ENCODE measurements at regions not wholly inside any gene's neighbourhood (a gene's known extent, or its start where the extent isn't known, plus 50 kb on each side); places are given as distances from the start of the nearest gene placed in this dataset.

DNA sequence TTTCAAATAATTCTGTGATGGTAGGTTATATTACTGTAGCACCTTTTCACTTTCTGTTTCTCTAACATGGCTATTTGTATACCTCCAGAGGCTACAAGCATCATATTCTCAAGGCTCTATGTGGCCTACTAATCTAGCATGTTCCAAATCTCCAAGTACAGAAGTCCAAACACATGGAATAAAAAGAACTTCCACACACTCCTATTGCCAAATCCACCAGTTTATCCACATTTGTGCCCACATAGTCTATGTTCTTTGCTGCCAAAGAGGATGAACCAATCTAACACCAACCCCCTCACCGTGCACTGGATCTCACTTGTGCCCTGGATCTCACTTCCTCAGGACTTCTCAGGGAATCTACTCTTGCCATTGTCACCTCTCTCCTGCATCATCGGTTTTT is 247.3 kb upstream of the RBBP8 start:
- ChIA-PET POLR2A (no interaction called here), CTCF (no interaction called here)
- no peak overlapping the region for H3K27ac ChIP-seq (ENCODE audit: low read depth, low read length)
- TF ChIP-seq CTCF (IDR thresholded peaks at IDR 0.05; ENCODE audit: low read depth, low read length): no peak
- DNase-seq (ENCODE audit: low read depth, low spot score): no peak
- H3K9me3 ChIP-seq (ENCODE audit: control insufficient read depth, insufficient read depth, low read length): peaks cover 10% of the 10 kb centered on the region
- H3K4me3 ChIP-seq (ENCODE audit: low read depth, low read length): no peak overlapping the region
- no peaks in the 10 kb centered on the region for H3K27me3 ChIP-seq (ENCODE audit: control insufficient read depth, insufficient read depth, low read length)

DNA sequence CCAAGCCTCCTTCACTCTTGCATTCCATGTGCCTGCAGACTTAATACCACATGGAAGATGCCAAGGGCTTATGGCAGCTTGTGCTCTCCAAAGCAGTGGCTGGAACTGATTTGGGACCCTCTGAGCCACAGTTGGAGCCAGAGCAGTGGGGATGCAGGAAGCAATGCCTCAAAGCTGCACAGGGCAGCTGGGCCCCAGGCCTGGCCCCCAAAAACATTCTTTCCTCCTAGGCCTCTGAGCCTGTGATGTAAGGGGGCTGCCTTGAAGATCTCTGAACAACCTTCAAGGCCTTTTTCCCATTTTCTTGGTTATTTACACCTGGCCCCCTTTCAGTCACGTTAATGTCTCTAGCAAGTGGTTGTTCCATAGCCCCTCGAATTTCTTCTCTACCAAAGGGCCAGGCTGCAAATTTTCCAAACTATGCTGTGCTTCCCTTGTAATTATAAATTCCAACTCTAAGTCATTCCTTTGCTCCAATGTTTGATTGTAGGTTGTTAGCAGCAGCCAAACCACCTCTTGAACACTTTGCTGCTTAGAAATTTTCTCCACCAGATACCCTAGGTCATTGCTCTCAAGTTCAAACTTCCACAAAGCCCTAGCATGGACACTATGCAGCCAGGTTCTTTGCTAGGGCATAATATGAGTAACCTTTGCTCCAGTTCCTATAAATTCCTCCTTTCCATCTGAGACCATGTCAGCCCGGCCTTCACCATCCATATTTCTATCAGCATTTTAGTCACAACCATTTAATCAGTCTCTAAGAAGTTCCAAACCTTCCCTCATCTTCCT is 245.0 kb upstream of the RBBP8 start:
- no peak for TF ChIP-seq CTCF (IDR thresholded peaks at IDR 0.05; ENCODE audit: low read depth, low read length)
- no peak overlapping the region for H3K27ac ChIP-seq (ENCODE audit: low read depth, low read length)
- CTCF ChIA-PET: no interaction called here
- H3K9me3 ChIP-seq (ENCODE audit: control insufficient read depth, insufficient read depth, low read length): peaks cover 10% of the 10 kb centered on the region
- no peak overlapping the region for H3K4me3 ChIP-seq (ENCODE audit: low read depth, low read length)
- H3K27me3 ChIP-seq (ENCODE audit: control insufficient read depth, insufficient read depth, low read length): no peaks in the 10 kb centered on the region
- DNase-seq (ENCODE audit: low read depth, low spot score): no peak
- POLR2A ChIA-PET: no interaction called here

- CTCF ChIA-PET: no interaction called here
- Histone ChIP-seq H3K27me3 (ENCODE audit: control insufficient read depth, insufficient read depth, low read length) (no peaks in the 10 kb centered on the region), H3K9me3 (ENCODE audit: control insufficient read depth, insufficient read depth, low read length) (peaks cover 10% of the 10 kb centered on the region), H3K4me3 (ENCODE audit: low read depth, low read length) (no peak overlapping the region), H3K27ac (ENCODE audit: low read depth, low read length) (no peak overlapping the region)
- no peak for DNase-seq (ENCODE audit: low read depth, low spot score)
- TF ChIP-seq CTCF (IDR thresholded peaks at IDR 0.05; ENCODE audit: low read depth, low read length): no peak
- POLR2A ChIA-PET: no interaction called here
These were observed 244.1 kb upstream of the RBBP8 start for GRCh38 chr18:22688877-22689496.

GRCh38 chr18:22689712-22690111 is 243.4 kb upstream of the RBBP8 start:
- Histone ChIP-seq H3K9me3 (ENCODE audit: control insufficient read depth, insufficient read depth, low read length) (peaks cover 10% of the 10 kb centered on the region), H3K27ac (ENCODE audit: low read depth, low read length) (no peak overlapping the region), H3K27me3 (ENCODE audit: control insufficient read depth, insufficient read depth, low read length) (no peaks in the 10 kb centered on the region), H3K4me3 (ENCODE audit: low read depth, low read length) (no peak overlapping the region)
- POLR2A ChIA-PET: no interaction called here
- no peak for TF ChIP-seq CTCF (IDR thresholded peaks at IDR 0.05; ENCODE audit: low read depth, low read length)
- DNase-seq (ENCODE audit: low read depth, low spot score): no peak
- CTCF ChIA-PET: no interaction called here

GRCh38 chr18:22690556-22690955 is 242.6 kb upstream of the RBBP8 start:
- POLR2A ChIA-PET: no interaction called here
- CTCF ChIA-PET: no interaction called here
- H3K4me3 ChIP-seq (ENCODE audit: low read depth, low read length): no peak overlapping the region
- no peak for DNase-seq (ENCODE audit: low read depth, low spot score)
- TF ChIP-seq CTCF (IDR thresholded peaks at IDR 0.05; ENCODE audit: low read depth, low read length): no peak
- H3K27ac ChIP-seq (ENCODE audit: low read depth, low read length): no peak overlapping the region
- H3K9me3 ChIP-seq (ENCODE audit: control insufficient read depth, insufficient read depth, low read length): peaks cover 10% of the 10 kb centered on the region
- H3K27me3 ChIP-seq (ENCODE audit: control insufficient read depth, insufficient read depth, low read length): no peaks in the 10 kb centered on the region

Data from AG04450 (cell line).